Activated naive CD4-positive, alpha-beta T cell treated with Interleukin-2 at 50 U/mL for 16 hours (primary cell): ENCODE measurements at regions not wholly inside any gene's neighbourhood (a gene's known extent, or its start where the extent isn't known, plus 50 kb on each side); places are given as distances from the start of the nearest gene placed in this dataset.

Experiments
- DNase-seq: peaks from one replicate; pipeline ENCODE4 v3.0.0-alpha.2; 2020

- DNase-seq, result no peak
These were observed 358.3 kb downstream of the SOX9 start for GRCh38 chr17:72479113-72479512.

GRCh38 chr17:72481572-72481971 lies 360.8 kb downstream of the SOX9 start:
- no peak for DNase-seq

- DNase-seq, result no peak
These were observed 364.8 kb downstream of the SOX9 start for GRCh38 chr17:72485596-72485995.

- DNase-seq, result no peak
These were observed 366.0 kb downstream of the SOX9 start for GRCh38 chr17:72486806-72487205.

- no peak for DNase-seq
These were observed 367.1 kb downstream of the SOX9 start for GRCh38 chr17:72487731-72488494.

- no peak for DNase-seq
These were observed 367.9 kb downstream of the SOX9 start for GRCh38 chr17:72488555-72489271.

- no peak for DNase-seq
These were observed 368.4 kb downstream of the SOX9 start for GRCh38 chr17:72489272-72489641.

GRCh38 chr17:72491102-72491501 lies 370.3 kb downstream of the SOX9 start:
- DNase-seq, result no peak

- no peak for DNase-seq
These were observed 371.7 kb downstream of the SOX9 start for GRCh38 chr17:72492494-72492893.

GRCh38 chr17:72492941-72493340 lies 372.1 kb downstream of the SOX9 start:
- no peak for DNase-seq

GRCh38 chr17:72494566-72494965 lies 373.7 kb downstream of the SOX9 start:
- no peak for DNase-seq

GRCh38 chr17:72496461-72496860 lies 375.6 kb downstream of the SOX9 start:
- no peak for DNase-seq

- DNase-seq, result no peak
These were observed 377.1 kb downstream of the SOX9 start for GRCh38 chr17:72497915-72498314.

- DNase-seq, result no peak
These were observed 377.8 kb downstream of the SOX9 start for GRCh38 chr17:72498364-72499210.

- no peak for DNase-seq
These were observed 380.9 kb downstream of the SOX9 start for GRCh38 chr17:72501404-72502370.

GRCh38 chr17:72502371-72503341 lies 381.8 kb downstream of the SOX9 start:
- no peak for DNase-seq

GRCh38 chr17:72503556-72503955 lies 382.7 kb downstream of the SOX9 start:
- DNase-seq, result no peak

GRCh38 chr17:72504783-72505182 lies 384.0 kb downstream of the SOX9 start:
- DNase-seq, result no peak

- no peak for DNase-seq
These were observed 386.0 kb downstream of the SOX9 start for GRCh38 chr17:72506773-72507172.

- DNase-seq, result no peak
These were observed 386.6 kb downstream of the SOX9 start for GRCh38 chr17:72507370-72507769.

- no peak for DNase-seq
These were observed 389.7 kb downstream of the SOX9 start for GRCh38 chr17:72510351-72511016.
